ENCODE measurements at regions not wholly inside any gene's neighbourhood (a gene's known extent, or its start where the extent isn't known, plus 50 kb on each side); places are given as distances from the start of the nearest gene placed in this dataset.

GRCh38 chr5:169522851-169523250 lies 60.7 kb upstream of the SPDL1 start:
- no peak for TF ChIP-seq CTCF (IDR thresholded peaks at IDR 0.05; ENCODE audit: borderline replicate concordance, extremely low read depth, low read length, poor library complexity, severe bottlenecking)
- TF ChIP-seq EZH2 (IDR thresholded peaks at IDR 0.05; ENCODE audit: borderline replicate concordance, low read depth, low read length, severe bottlenecking), result no peak
